ENCODE measurements at regions not wholly inside any gene's neighbourhood (a gene's known extent, or its start where the extent isn't known, plus 50 kb on each side); places are given as distances from the start of the nearest gene placed in this dataset.

- H4K8ac ChIP-seq (ENCODE audit: extremely low read depth, insufficient read depth, low read length): no peak overlapping the region
- CTCF ChIA-PET (ENCODE audit: partially characterized antibody): no interaction called here
- H3K23me2 ChIP-seq (ENCODE audit: low read depth, low read length): no peaks in the 10 kb centered on the region
- no peak overlapping the region for H4K91ac ChIP-seq (replicated peaks; ENCODE audit: insufficient read length, low read length)
- no peak for FAIRE-seq
- no peak overlapping the region for H3K23ac ChIP-seq (ENCODE audit: insufficient read length)
- no peak overlapping the region for H3K27ac ChIP-seq (ENCODE audit: low read depth, low read length)
- no peak overlapping the region for H4K5ac ChIP-seq (ENCODE audit: insufficient read length, low read depth, low read length)
- no peak overlapping the region for H2BK15ac ChIP-seq (ENCODE audit: low read length)
- no peak for DNase-seq (ENCODE audit: low read depth in 1 of 2, low spot score in 2 of 2)
- no peak overlapping the region for H3K4ac ChIP-seq (replicated peaks; ENCODE audit: insufficient read length, low read depth, low read length)
- POLR2A ChIA-PET (ENCODE audit: partially characterized antibody): no interaction called here
- H2BK120ac ChIP-seq (replicated peaks; ENCODE audit: low read depth, low read length): no peak overlapping the region
- no peak overlapping the region for H3K4me3 ChIP-seq (ENCODE audit: extremely low read depth in 1 of 4, insufficient read depth in 2 of 4, low read depth in 3 of 4, low read length in 4 of 4)
- no peaks in the 10 kb centered on the region for H4K20me1 ChIP-seq (replicated peaks in 1 of 2; ENCODE audit: control insufficient read depth in 1 of 2, insufficient read depth in 2 of 2, low read length in 2 of 2)
- no peaks in the 10 kb centered on the region; a peak in 1 of 8 replicates for H3K36me3 ChIP-seq (ENCODE audit: control insufficient read depth in 2 of 4, insufficient read depth in 4 of 4, low read length in 3 of 4)
- no peaks in the 10 kb centered on the region for H3K4me1 ChIP-seq (replicated peaks in 1 of 4; ENCODE audit: control insufficient read depth in 3 of 4, insufficient read depth in 4 of 4, low read length in 3 of 4)
- H3K9ac ChIP-seq (replicated peaks in 1 of 4; ENCODE audit: extremely low read depth in 1 of 4, low read depth in 3 of 4, low read length in 3 of 4): no peak overlapping the region
- no peaks in the 10 kb centered on the region for H3K27me3 ChIP-seq (replicated peaks in 1 of 4; ENCODE audit: control insufficient read depth in 3 of 4, extremely low read depth in 1 of 4, insufficient read depth in 3 of 4, low read length in 3 of 4)
- H2BK5ac ChIP-seq (ENCODE audit: low read depth, low read length): no peak overlapping the region
- no peak overlapping the region for H2AK5ac ChIP-seq (ENCODE audit: low read depth, low read length)
- H3K18ac ChIP-seq (ENCODE audit: extremely low read depth, low read length): no peak overlapping the region
- no peaks in the 10 kb centered on the region for H3K79me1 ChIP-seq (ENCODE audit: low read depth, low read length)
- H3K4me2 ChIP-seq (ENCODE audit: insufficient read depth in 1 of 2, low read depth in 2 of 2, low read length in 2 of 2): no peak overlapping the region
- no peak overlapping the region for H2BK20ac ChIP-seq (ENCODE audit: low read length)
- peak overlapping the region; percentile 35; the same call in 1 of the 2 replicates for H2AFZ ChIP-seq (ENCODE audit: low read length)
- H2BK12ac ChIP-seq (ENCODE audit: low read depth, low read length): no peak overlapping the region
- no peak overlapping the region for H3K56ac ChIP-seq (replicated peaks; ENCODE audit: insufficient read length, low read depth, low read length)
- H3K79me2 ChIP-seq (ENCODE audit: control insufficient read depth in 1 of 2, insufficient read depth in 2 of 2, low read length in 2 of 2): no peaks in the 10 kb centered on the region
- no peak overlapping the region for H3K14ac ChIP-seq (ENCODE audit: insufficient read length)
- H3K9me3 ChIP-seq (ENCODE audit: insufficient read depth in 2 of 2, low read depth in 1 of 2, low read length in 1 of 2): no peaks in the 10 kb centered on the region
- TF ChIP-seq CHD2 (IDR thresholded peaks at IDR 0.05; ENCODE audit: low read length) (no peak), CTCF (IDR thresholded peaks at IDR 0.05; ENCODE audit: control extremely low read depth in 1 of 3, insufficient read depth in 1 of 3, low read depth in 1 of 3, low read length in 3 of 3) (no peak), EGR1 (IDR thresholded peaks at IDR 0.05; ENCODE audit: borderline replicate concordance, low read depth, low read length) (no peak), ZNF274 (IDR thresholded peaks at IDR 0.05; ENCODE audit: borderline replicate concordance, extremely low read depth, low read length) (no peak), CHD1 (IDR thresholded peaks at IDR 0.05; ENCODE audit: low read depth, low read length) (no peak), TBP (IDR thresholded peaks at IDR 0.05; ENCODE audit: low read depth, low read length) (no peak), FOSL1 (IDR thresholded peaks at IDR 0.05; ENCODE audit: insufficient read depth, low read depth, low read length) (no peak), KDM1A (IDR thresholded peaks at IDR 0.05; ENCODE audit: borderline replicate concordance, low read length) (no peak), KDM4A (IDR thresholded peaks at IDR 0.05; ENCODE audit: low read depth, low read length, severe bottlenecking) (no peak), SP2 (IDR thresholded peaks at IDR 0.05; ENCODE audit: low read length) (no peak), USF2 (IDR thresholded peaks at IDR 0.05; ENCODE audit: low read length) (no peak), CTBP2 (IDR thresholded peaks at IDR 0.05; ENCODE audit: borderline replicate concordance, insufficient read depth, insufficient read length, low read length) (no peak), TCF12 (IDR thresholded peaks at IDR 0.05; ENCODE audit: low read depth, low read length) (no peak)
These were observed 287.1 kb upstream of the CDH9 start for GRCh38 chr5:27325513-27325912.

Data from H1 (cell line).